Ishikawa (cell line): ENCODE measurements at regions not wholly inside any gene's neighbourhood (a gene's known extent, or its start where the extent isn't known, plus 50 kb on each side); places are given as distances from the start of the nearest gene placed in this dataset.

Experiments used
- CEBPB ChIP-seq: IDR thresholded peaks from 2 replicates; pipeline ENCODE4 v1.6.1; 2012
- CREB1 ChIP-seq: IDR thresholded peaks from 2 replicates; pipeline ENCODE4 v1.6.1; 2012; ENCODE audit warnings: low read depth
- EGR1 ChIP-seq: IDR thresholded peaks from 2 replicates; pipeline ENCODE4 v1.6.1; 2012
- EP300 ChIP-seq: IDR thresholded peaks from 2 replicates; pipeline ENCODE4 v1.6.1; 2012; ENCODE audit warnings: borderline replicate concordance
- FOXM1 ChIP-seq: IDR thresholded peaks from 2 replicates; pipeline ENCODE4 v1.6.1; 2012; ENCODE audit warnings: low read depth, borderline replicate concordance
- MAX ChIP-seq: IDR thresholded peaks from 2 replicates; pipeline ENCODE4 v1.6.1; 2012
- NFIC ChIP-seq: IDR thresholded peaks from 2 replicates; pipeline ENCODE4 v1.6.1; 2012
- RAD21 ChIP-seq: IDR thresholded peaks from 2 replicates; pipeline ENCODE4 v1.6.1; 2012; ENCODE audit warnings: low read depth
- REST ChIP-seq: IDR thresholded peaks from 2 replicates; pipeline ENCODE4 v1.6.1; 2012; ENCODE audit warnings: low read depth, mild to moderate bottlenecking
- TAF1 ChIP-seq: IDR thresholded peaks from 2 replicates; pipeline ENCODE4 v1.6.1; 2012; ENCODE audit warnings: low read depth, mild to moderate bottlenecking
- TCF12 ChIP-seq: IDR thresholded peaks from 2 replicates; pipeline ENCODE4 v1.6.1; 2012; ENCODE audit warnings: low read depth
- TEAD4 ChIP-seq: IDR thresholded peaks from 2 replicates; pipeline ENCODE4 v1.6.1; 2012
- USF1 ChIP-seq: IDR thresholded peaks from 2 replicates; pipeline ENCODE4 v1.6.1; 2012
- YY1 ChIP-seq: IDR thresholded peaks from 2 replicates; pipeline ENCODE4 v1.6.1; 2012; ENCODE audit warnings: low read depth
- ZBTB7A ChIP-seq: IDR thresholded peaks from 2 replicates; pipeline ENCODE4 v1.6.1; 2012; ENCODE audit warnings: low read depth

- TF ChIP-seq REST (no peak), NFIC (peak; percentile 40; the same call in 1 of the 2 replicates), FOXM1 (no peak), TEAD4 (no peak), CEBPB (no peak), TAF1 (no peak), RAD21 (no peak), TCF12 (no peak)
Observed at GRCh38 chr2:53103679-53104078, 663.9 kb upstream of the CHAC2 start.

GRCh38 chr2:53098696-53099078 is 668.9 kb upstream of the CHAC2 start:
- no peak for TF ChIP-seq CREB1

- no peak for TF ChIP-seq TAF1
- no peak for TF ChIP-seq TCF12
- TF ChIP-seq REST = no peak
- no peak for TF ChIP-seq YY1
- TF ChIP-seq TEAD4 = no peak
- TF ChIP-seq FOXM1 = no peak
- no peak for TF ChIP-seq NFIC
- no peak for TF ChIP-seq MAX
- TF ChIP-seq ZBTB7A = no peak
Observed at GRCh38 chr2:53096351-53096750, 671.3 kb upstream of the CHAC2 start.

- TF ChIP-seq CREB1 = no peak
- no peak for TF ChIP-seq REST
- no peak for TF ChIP-seq EP300
- no peak for TF ChIP-seq USF1
- TF ChIP-seq ZBTB7A = no peak
- TF ChIP-seq TCF12 = no peak
- TF ChIP-seq CEBPB = no peak
- no peak for TF ChIP-seq EGR1
- no peak for TF ChIP-seq NFIC
- no peak for TF ChIP-seq MAX
- TF ChIP-seq YY1 = no peak
- TF ChIP-seq FOXM1 = no peak
Observed at GRCh38 chr2:53095664-53096063, 671.9 kb upstream of the CHAC2 start.

- TF ChIP-seq TCF12 = no peak
- no peak for TF ChIP-seq RAD21
- no peak for TF ChIP-seq TAF1
- no peak for TF ChIP-seq CEBPB
- no peak for TF ChIP-seq NFIC
- no peak for TF ChIP-seq FOXM1
Observed at GRCh38 chr2:53095227-53095626, 672.4 kb upstream of the CHAC2 start.

GRCh38 chr2:53093355-53093754 is 674.2 kb upstream of the CHAC2 start:
- no peak for TF ChIP-seq YY1
- no peak for TF ChIP-seq FOXM1
- no peak for TF ChIP-seq EGR1
- no peak for TF ChIP-seq TAF1
